WTC11 (cell line): ENCODE measurements at regions not wholly inside any gene's neighbourhood (a gene's known extent, or its start where the extent isn't known, plus 50 kb on each side); places are given as distances from the start of the nearest gene placed in this dataset.

Source experiments
- ATAC-seq: fragments of 200-7000 bp; cut with Tn5 transposase; 2 replicates; pipeline ENCODE4 v1.10.0; 2021; ENCODE audit warnings: mild to moderate bottlenecking, moderate library complexity
- CTCF ChIA-PET: fragments of 300-600 bp; sonication (Branson Sonifier 250); formaldehyde crosslinking; loops from one replicate; lab custom pipeline; 2021; ENCODE audit warnings: antibody characterized with exemption; lab: Charles Lee
- POLR2A ChIA-PET: fragments of 350-600 bp; sonication (Branson Sonifier 250); formaldehyde crosslinking; loops from one replicate; lab custom pipeline; 2021; ENCODE audit warnings: antibody characterized with exemption; lab: Charles Lee
- DNase-seq: peaks from one replicate; pipeline ENCODE4 v3.0.0; 2021; ENCODE audit warnings: low spot score
- H3K27ac Mint-ChIP-seq: 2 replicates; pipeline ENCODE4 v1.8.0; 2021; ENCODE audit warnings: mixed read lengths
- H3K27me3 Mint-ChIP-seq: 2 replicates; pipeline ENCODE4 v1.8.0; 2021; ENCODE audit warnings: low read depth, mild to moderate bottlenecking, moderate library complexity, mixed read lengths
- H3K36me3 Mint-ChIP-seq: 2 replicates; pipeline ENCODE4 v1.8.0; 2021; ENCODE audit warnings: mixed read lengths
- H3K4me1 Mint-ChIP-seq: 2 replicates; pipeline ENCODE4 v1.8.0; 2022; ENCODE audit warnings: mixed read lengths
- H3K4me3 Mint-ChIP-seq: 2 replicates; pipeline ENCODE4 v1.8.0; 2021; ENCODE audit warnings: mild to moderate bottlenecking, moderate library complexity, mixed read lengths
- H3K9me3 Mint-ChIP-seq: 2 replicates; pipeline ENCODE4 v1.8.0; 2021; ENCODE audit warnings: mixed read lengths
- AR ChIP-seq: fragments of 250-450 bp; sonication (Bioruptor Pico); IDR thresholded peaks from 2 replicates; pipeline ENCODE4 v1.9.0; 2021; ENCODE audit warnings: mild to moderate bottlenecking
- ARID4B ChIP-seq: sonication (generic); formaldehyde crosslinking; IDR thresholded peaks from 2 replicates; pipeline ENCODE4 v1.8.0; 2023; ENCODE audit warnings: missing genetic modification reagents, mild to moderate bottlenecking, borderline replicate concordance
- ATF3 ChIP-seq: sonication (generic); formaldehyde crosslinking; conservative IDR thresholded peaks from 2 replicates; pipeline ENCODE4 v1.8.1; 2022; ENCODE audit warnings: mild to moderate bottlenecking, missing genetic modification reagents
- ATF6 ChIP-seq: sonication (generic); formaldehyde crosslinking; IDR thresholded peaks from 2 replicates; pipeline ENCODE4 v1.8.1; 2023; ENCODE audit warnings: mild to moderate bottlenecking, missing genetic modification reagents
- CDX4 ChIP-seq: fragments of 250-450 bp; sonication (Bioruptor Pico); IDR thresholded peaks from 2 replicates; pipeline ENCODE4 v1.9.0; 2021; ENCODE audit warnings: moderate library complexity, mild to moderate bottlenecking, inconsistent platforms, borderline replicate concordance
- ESRRA ChIP-seq: sonication (generic); formaldehyde crosslinking; IDR thresholded peaks from 2 replicates; pipeline ENCODE4 v1.8.1; 2022; ENCODE audit warnings: mild to moderate bottlenecking, missing genetic modification reagents, borderline replicate concordance
- ETV6 ChIP-seq: sonication (generic); formaldehyde crosslinking; IDR thresholded peaks from 2 replicates; pipeline ENCODE4 v1.8.1; 2022; ENCODE audit warnings: mild to moderate bottlenecking, missing genetic modification reagents
- FOXP1 ChIP-seq: sonication (generic); formaldehyde crosslinking; IDR thresholded peaks from 2 replicates; pipeline ENCODE4 v1.8.0; 2022; ENCODE audit warnings: missing genetic modification reagents, mild to moderate bottlenecking, moderate library complexity, borderline replicate concordance
- GABPB1 ChIP-seq: sonication (generic); formaldehyde crosslinking; IDR thresholded peaks from 2 replicates; pipeline ENCODE4 v1.8.1; 2023; ENCODE audit warnings: mild to moderate bottlenecking, missing genetic modification reagents
- JAZF1 ChIP-seq: fragments of 250-450 bp; sonication (Bioruptor Pico); IDR thresholded peaks from 2 replicates; pipeline ENCODE4 v1.9.0; 2021; ENCODE audit warnings: moderate library complexity, mild to moderate bottlenecking, inconsistent platforms
- MAX ChIP-seq: sonication (generic); formaldehyde crosslinking; IDR thresholded peaks from 2 replicates; pipeline ENCODE4 v1.8.0; 2022; ENCODE audit warnings: mild to moderate bottlenecking, missing genetic modification reagents
- MXD4 ChIP-seq: fragments of 250-450 bp; sonication (Bioruptor Pico); IDR thresholded peaks from 2 replicates; pipeline ENCODE4 v1.8.0; 2021; ENCODE audit warnings: mild to moderate bottlenecking, moderate library complexity, borderline replicate concordance
- RORB ChIP-seq: fragments of 250-450 bp; sonication (Bioruptor Pico); IDR thresholded peaks from 2 replicates; pipeline ENCODE4 v1.9.0; 2021; ENCODE audit warnings: mild to moderate bottlenecking
- SMAD3 ChIP-seq: sonication (generic); formaldehyde crosslinking; IDR thresholded peaks from 2 replicates; pipeline ENCODE4 v1.8.0; 2022; ENCODE audit warnings: missing genetic modification reagents, mild to moderate bottlenecking, borderline replicate concordance
- SOX15 ChIP-seq: fragments of 250-450 bp; sonication (Bioruptor Pico); IDR thresholded peaks from 2 replicates; pipeline ENCODE4 v1.9.0; 2021; ENCODE audit warnings: mild to moderate bottlenecking
- TEAD1 ChIP-seq: sonication (generic); formaldehyde crosslinking; IDR thresholded peaks from 2 replicates; pipeline ENCODE4 v1.8.0; 2022; ENCODE audit warnings: mild to moderate bottlenecking, missing genetic modification reagents
- TP53 ChIP-seq: sonication (generic); formaldehyde crosslinking; IDR thresholded peaks from 2 replicates; pipeline ENCODE4 v1.8.1; 2023; ENCODE audit warnings: mild to moderate bottlenecking, missing genetic modification reagents
- USF2 ChIP-seq: sonication (generic); formaldehyde crosslinking; IDR thresholded peaks from 2 replicates; pipeline ENCODE4 v1.8.1; 2023; ENCODE audit warnings: mild to moderate bottlenecking, missing genetic modification reagents, moderate library complexity
- ZNF263 ChIP-seq: sonication (generic); formaldehyde crosslinking; IDR thresholded peaks from 2 replicates; pipeline ENCODE4 v1.8.1; 2022; ENCODE audit warnings: low read depth, mild to moderate bottlenecking, moderate library complexity, missing genetic modification reagents
- ZNF317 ChIP-seq: sonication (generic); formaldehyde crosslinking; IDR thresholded peaks from 2 replicates; pipeline ENCODE4 v1.8.1; 2023; ENCODE audit warnings: low read depth, mild to moderate bottlenecking, moderate library complexity, missing genetic modification reagents, borderline replicate concordance
- ZNF425 ChIP-seq: fragments of 250-450 bp; sonication (Bioruptor Pico); conservative IDR thresholded peaks from 2 replicates; pipeline ENCODE4 v1.9.0; 2021; ENCODE audit warnings: mild to moderate bottlenecking
- ZNF671 ChIP-seq: fragments of 250-450 bp; sonication (Bioruptor Pico); IDR thresholded peaks from 2 replicates; pipeline ENCODE4 v1.8.0; 2021; ENCODE audit warnings: mild to moderate bottlenecking

- TF ChIP-seq ARID4B (no peak), ZNF317 (CRISPR knock-in tag) (no peak), ATF6 (no peak), JAZF1 (no peak), ZNF425 (CRISPR knock-in tag) (no peak), FOXP1 (no peak), ZNF263 (CRISPR knock-in tag) (no peak), USF2 (CRISPR knock-in tag) (no peak), MAX (CRISPR knock-in tag) (no peak), TEAD1 (CRISPR knock-in tag) (no peak)
These were observed 504.2 kb downstream of the EIPR1 start (continued) for GRCh38 chr2:2873450-2873811.

GRCh38 chr2:2872713-2873449 is 504.7 kb downstream of the EIPR1 start:
- peaks cover 9% of the 10 kb centered on the region; the same call in 1 of the 2 replicates for H3K27me3 Mint-ChIP-seq
- peaks cover 13% of the 10 kb centered on the region for H3K9me3 Mint-ChIP-seq
- no peak overlapping the region for H3K27ac Mint-ChIP-seq
- H3K36me3 Mint-ChIP-seq, result peaks cover 12% of the 10 kb centered on the region
- ChIA-PET CTCF (no interaction called here), POLR2A (no interaction called here)
- H3K4me1 Mint-ChIP-seq, result no peaks in the 10 kb centered on the region
- DNase-seq (no peak), ATAC-seq (no peak)
- H3K4me3 Mint-ChIP-seq, result no peak overlapping the region
- TF ChIP-seq ATF3 (CRISPR knock-in tag) (no peak), ESRRA (CRISPR knock-in tag) (no peak), ZNF671 (CRISPR knock-in tag) (no peak), SOX15 (CRISPR knock-in tag) (no peak), ETV6 (CRISPR knock-in tag) (no peak), GABPB1 (CRISPR knock-in tag) (no peak), SMAD3 (CRISPR knock-in tag) (no peak), AR (no peak), RORB (CRISPR knock-in tag) (no peak), MXD4 (CRISPR knock-in tag) (no peak), CDX4 (CRISPR knock-in tag) (no peak), ZNF263 (CRISPR knock-in tag) (no peak), TP53 (CRISPR knock-in tag) (no peak)
